Stimulated activated effector memory CD8-positive, alpha-beta T cell treated with anti-CD3 and anti-CD28 coated beads, Interleukin-12 subunit alpha, Interleukin-12 subunit beta, amount 100 ng/mL, for 72 hours (primary cell): ENCODE measurements at regions not wholly inside any gene's neighbourhood (a gene's known extent, or its start where the extent isn't known, plus 50 kb on each side); places are given as distances from the start of the nearest gene placed in this dataset.

Experiments used
- ATAC-seq: fragments of 150-1000 bp; cut with Tn5 transposase; 2 replicates; pipeline ENCODE4 v1.10.0; 2021
- DNase-seq, 2 donors: peaks; one replicate each; pipeline ENCODE4 v3.0.0; 2021 to 2022; ENCODE audit warnings: low spot score in 2 of 2
- H3K27ac Mint-ChIP-seq: one replicate; pipeline ENCODE4 v1.8.0; 2022; ENCODE audit warnings: mild to moderate bottlenecking, mixed read lengths
- H3K36me3 Mint-ChIP-seq: one replicate; pipeline ENCODE4 v1.8.0; 2022; ENCODE audit warnings: mild to moderate bottlenecking, mixed read lengths
- H3K4me1 Mint-ChIP-seq: one replicate; pipeline ENCODE4 v1.8.0; 2022; ENCODE audit warnings: mixed read lengths
- H3K4me3 Mint-ChIP-seq: one replicate; pipeline ENCODE4 v1.8.0; 2022; ENCODE audit warnings: mild to moderate bottlenecking, mixed read lengths
- H3K9me3 Mint-ChIP-seq: one replicate; pipeline ENCODE4 v1.8.0; 2022; ENCODE audit warnings: mixed read lengths

GRCh38 chr13:111939666-111940278 is 127.2 kb upstream of the SOX1 start:
- H3K4me3 Mint-ChIP-seq = no peak overlapping the region
- H3K27ac Mint-ChIP-seq = no peak overlapping the region
- DNase-seq (no peak), ATAC-seq (no peak)
- no peaks in the 10 kb centered on the region for H3K9me3 Mint-ChIP-seq
- no peaks in the 10 kb centered on the region for H3K36me3 Mint-ChIP-seq
- no peaks in the 10 kb centered on the region for H3K4me1 Mint-ChIP-seq

DNA sequence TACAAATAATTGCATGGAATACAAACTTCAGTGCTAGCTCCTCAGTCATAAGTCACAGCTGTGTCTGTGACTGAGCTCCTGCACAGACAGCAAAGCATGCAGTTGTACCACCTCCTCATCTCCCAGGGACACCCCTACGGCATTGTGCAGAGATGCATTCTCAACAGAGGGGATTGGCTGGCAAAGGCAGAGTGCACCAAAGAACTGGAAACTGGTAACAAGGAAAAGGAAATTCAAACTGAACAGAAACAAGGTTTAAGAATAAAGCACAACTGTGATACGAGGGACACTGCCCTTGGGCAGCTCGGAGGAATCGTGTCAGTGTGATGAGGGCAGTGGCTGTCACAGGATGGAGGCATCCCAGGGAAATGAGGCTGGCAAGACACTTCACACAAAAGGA is 126.1 kb upstream of the SOX1 start:
- ATAC-seq (no peak), DNase-seq (no peak)
- H3K4me1 Mint-ChIP-seq = no peaks in the 10 kb centered on the region
- no peaks in the 10 kb centered on the region for H3K36me3 Mint-ChIP-seq
- H3K9me3 Mint-ChIP-seq = no peaks in the 10 kb centered on the region
- no peak overlapping the region for H3K4me3 Mint-ChIP-seq
- no peak overlapping the region for H3K27ac Mint-ChIP-seq

DNA sequence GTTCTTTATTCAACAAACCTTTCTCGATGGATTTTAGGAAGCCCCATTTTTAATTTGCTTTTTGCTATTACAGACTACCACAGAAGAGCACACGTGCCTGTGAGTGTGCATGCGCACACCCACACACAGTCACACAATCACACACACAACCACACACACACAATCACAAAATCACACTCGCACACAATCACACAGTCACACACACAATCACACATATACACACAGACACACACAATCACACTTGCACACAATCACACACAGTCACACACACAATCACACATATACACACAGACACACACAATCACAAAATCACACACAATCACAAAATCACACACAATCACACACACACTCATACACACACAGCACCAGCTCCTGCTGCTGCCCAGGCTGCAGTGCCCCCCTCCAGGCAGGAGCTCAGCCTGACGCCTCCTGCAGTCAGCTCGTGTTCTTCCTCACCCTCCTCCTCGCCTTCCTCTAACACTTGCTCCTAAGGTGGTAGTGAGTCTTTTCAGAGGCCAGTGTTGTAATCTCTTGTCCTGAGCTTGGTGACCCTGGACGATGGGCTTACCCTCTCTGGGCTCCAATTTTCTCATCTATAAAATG is 125.0 kb upstream of the SOX1 start:
- no peaks in the 10 kb centered on the region for H3K4me1 Mint-ChIP-seq
- DNase-seq (no peak), ATAC-seq (no peak)
- H3K27ac Mint-ChIP-seq = no peak overlapping the region
- no peak overlapping the region for H3K4me3 Mint-ChIP-seq
- no peaks in the 10 kb centered on the region for H3K36me3 Mint-ChIP-seq
- no peaks in the 10 kb centered on the region for H3K9me3 Mint-ChIP-seq

DNA sequence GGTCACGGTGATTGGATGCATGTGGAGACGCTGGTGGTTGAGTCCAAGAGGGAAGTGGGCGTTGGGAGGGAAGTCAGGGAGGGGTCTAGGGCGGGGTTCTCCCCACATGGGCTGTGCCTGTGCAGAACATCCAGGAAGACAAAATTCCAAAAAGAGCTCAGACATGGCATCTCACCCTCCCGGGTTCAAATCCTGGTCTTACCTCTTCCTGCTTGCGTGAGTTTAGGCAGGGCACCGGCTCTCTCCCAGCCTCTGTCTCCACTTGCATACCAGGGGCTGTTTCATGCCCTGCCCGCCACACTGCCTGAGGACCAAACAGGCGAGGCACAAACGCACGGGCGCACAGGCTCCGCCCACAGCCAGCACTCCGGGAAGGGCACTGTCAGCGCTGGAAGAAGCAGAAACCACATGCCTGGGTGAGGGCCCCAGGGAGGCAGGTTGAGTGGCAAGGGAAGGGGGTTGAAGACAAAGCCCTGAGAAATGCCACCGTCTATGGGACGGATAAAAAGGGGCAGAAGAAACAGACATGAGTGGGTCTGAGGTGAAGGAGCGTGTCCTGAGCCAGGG is 123.6 kb upstream of the SOX1 start:
- Mint-ChIP-seq H3K27ac (no peak overlapping the region), H3K36me3 (no peaks in the 10 kb centered on the region), H3K4me3 (no peak overlapping the region), H3K4me1 (no peaks in the 10 kb centered on the region), H3K9me3 (no peaks in the 10 kb centered on the region)
- ATAC-seq (no peak), DNase-seq (no peak)

- Mint-ChIP-seq H3K27ac (no peak overlapping the region), H3K36me3 (no peaks in the 10 kb centered on the region), H3K9me3 (no peaks in the 10 kb centered on the region), H3K4me3 (no peak overlapping the region), H3K4me1 (no peaks in the 10 kb centered on the region)
- DNase-seq = no peak
- no peak for ATAC-seq
These were observed 122.8 kb upstream of the SOX1 start for GRCh38 chr13:111944171-111944583.

DNA sequence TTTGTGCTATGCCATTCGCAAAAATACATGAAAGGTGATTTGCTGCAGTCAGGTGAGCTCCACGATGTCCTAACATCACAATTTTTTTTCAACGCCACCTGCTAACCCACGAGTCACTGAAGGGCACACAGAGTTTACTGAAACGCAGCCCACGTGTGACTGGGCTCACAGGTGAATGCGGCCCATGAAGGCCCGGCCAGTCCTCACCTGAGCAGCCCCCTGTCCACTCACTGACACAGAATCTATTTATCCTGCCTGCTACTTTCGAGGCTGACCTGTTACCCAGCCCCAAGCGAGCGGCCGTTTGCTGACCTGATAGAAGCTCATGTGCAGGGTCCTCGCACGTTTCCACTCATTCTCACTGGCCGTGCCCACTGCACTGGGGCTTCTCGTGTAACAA is 121.9 kb upstream of the SOX1 start:
- H3K4me1 Mint-ChIP-seq = no peaks in the 10 kb centered on the region
- no peak overlapping the region for H3K27ac Mint-ChIP-seq
- no peaks in the 10 kb centered on the region for H3K36me3 Mint-ChIP-seq
- DNase-seq (no peak), ATAC-seq (no peak)
- no peaks in the 10 kb centered on the region for H3K9me3 Mint-ChIP-seq
- no peak overlapping the region for H3K4me3 Mint-ChIP-seq

DNA sequence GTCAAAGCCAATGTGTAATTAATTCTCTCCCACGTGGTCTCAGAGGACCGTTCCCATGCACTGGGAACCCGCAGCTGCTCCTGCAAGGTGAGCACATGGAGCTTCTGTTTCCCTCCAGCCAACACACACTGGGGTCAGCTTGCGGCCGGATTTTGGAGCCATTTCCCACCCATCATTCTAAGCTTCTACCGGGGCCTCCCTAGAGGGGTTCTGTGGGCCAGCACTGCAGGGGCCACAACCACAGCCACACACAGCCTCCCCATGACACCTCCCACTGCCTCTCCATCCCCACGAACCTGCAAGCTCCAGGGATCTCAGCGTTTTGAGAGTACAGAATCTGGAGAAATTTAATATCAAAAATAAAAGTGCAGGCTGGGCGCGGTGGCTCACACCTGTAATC is 120.7 kb upstream of the SOX1 start:
- H3K27ac Mint-ChIP-seq = no peak overlapping the region
- H3K4me3 Mint-ChIP-seq = no peak overlapping the region
- no peaks in the 10 kb centered on the region for H3K4me1 Mint-ChIP-seq
- ATAC-seq = no peak
- no peaks in the 10 kb centered on the region for H3K36me3 Mint-ChIP-seq
- no peak for DNase-seq
- H3K9me3 Mint-ChIP-seq = peaks cover 5% of the 10 kb centered on the region

DNA sequence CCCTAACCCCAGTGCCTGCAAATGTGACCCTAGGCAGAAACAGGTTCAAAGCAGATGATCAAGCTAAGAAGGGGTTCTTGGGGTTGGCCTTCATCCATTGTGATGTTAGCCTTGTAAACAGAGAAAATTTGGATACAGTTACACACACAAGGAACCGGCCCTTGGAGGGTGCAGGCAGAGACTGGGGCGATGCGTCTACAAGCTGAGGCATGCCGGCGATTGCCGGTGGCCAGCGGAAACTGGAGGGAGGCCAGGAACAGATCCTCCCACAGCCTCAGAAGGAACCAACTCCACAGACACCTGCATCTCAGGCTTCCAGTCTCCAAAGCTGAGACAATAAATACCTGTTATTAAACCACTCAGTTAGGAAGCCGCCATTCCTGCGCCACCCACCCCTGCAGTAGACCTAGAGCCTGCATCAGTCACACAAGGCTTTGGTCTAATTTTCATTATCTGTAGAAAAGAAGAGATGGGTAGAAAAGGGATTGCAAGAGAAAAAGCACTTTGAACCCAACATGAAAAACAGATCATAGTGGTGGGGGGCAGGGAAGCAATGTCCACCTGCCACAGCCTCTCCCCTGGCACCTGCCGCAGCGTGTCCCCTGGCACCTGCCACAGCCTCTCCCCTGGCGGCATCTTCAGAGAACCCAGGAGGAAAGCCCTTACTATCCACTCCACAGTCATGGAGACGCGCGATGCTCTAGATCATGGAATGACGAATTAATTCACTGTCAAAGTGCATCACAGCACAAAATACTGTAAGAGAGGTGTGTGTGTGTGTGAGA is 119.7 kb upstream of the SOX1 start:
- H3K36me3 Mint-ChIP-seq = no peaks in the 10 kb centered on the region
- ATAC-seq = no peak
- peaks cover 5% of the 10 kb centered on the region for H3K9me3 Mint-ChIP-seq
- H3K4me3 Mint-ChIP-seq = no peak overlapping the region
- no peak overlapping the region for H3K27ac Mint-ChIP-seq
- DNase-seq = no peak
- no peaks in the 10 kb centered on the region for H3K4me1 Mint-ChIP-seq

- no peak overlapping the region for H3K4me3 Mint-ChIP-seq
These were observed 119.1 kb upstream of the SOX1 start for GRCh38 chr13:111947876-111948275.

GRCh38 chr13:111948281-111948680 is 118.7 kb upstream of the SOX1 start:
- DNase-seq = no peak
- Mint-ChIP-seq H3K4me3 (no peak overlapping the region), H3K27ac (no peak overlapping the region), H3K36me3 (no peaks in the 10 kb centered on the region), H3K9me3 (peaks cover 5% of the 10 kb centered on the region), H3K4me1 (no peaks in the 10 kb centered on the region)
- ATAC-seq = no peak

More at GRCh38 chr13:111947876-111948275, 119.1 kb upstream of the SOX1 start:
- H3K4me1 Mint-ChIP-seq = no peaks in the 10 kb centered on the region
- H3K9me3 Mint-ChIP-seq = peaks cover 5% of the 10 kb centered on the region
- DNase-seq (no peak), ATAC-seq (no peak)
- H3K36me3 Mint-ChIP-seq = no peaks in the 10 kb centered on the region
- no peak overlapping the region for H3K27ac Mint-ChIP-seq

GRCh38 chr13:111948811-111949210 is 118.1 kb upstream of the SOX1 start:
- H3K9me3 Mint-ChIP-seq = peaks cover 5% of the 10 kb centered on the region

GRCh38 chr13:111949311-111949710 is 117.6 kb upstream of the SOX1 start:
- Mint-ChIP-seq H3K4me3 (no peak overlapping the region), H3K36me3 (no peaks in the 10 kb centered on the region), H3K27ac (no peak overlapping the region), H3K9me3 (peaks cover 5% of the 10 kb centered on the region), H3K4me1 (no peaks in the 10 kb centered on the region)
- DNase-seq = no peak
- ATAC-seq = no peak

More at GRCh38 chr13:111948811-111949210, 118.1 kb upstream of the SOX1 start:
- DNase-seq (no peak), ATAC-seq (no peak)
- Mint-ChIP-seq H3K27ac (no peak overlapping the region), H3K36me3 (no peaks in the 10 kb centered on the region), H3K4me1 (no peaks in the 10 kb centered on the region), H3K4me3 (no peak overlapping the region)

GRCh38 chr13:111950697-111951096 is 116.3 kb upstream of the SOX1 start:
- no peak for ATAC-seq
- Mint-ChIP-seq H3K4me3 (no peak overlapping the region), H3K4me1 (no peaks in the 10 kb centered on the region), H3K27ac (no peak overlapping the region), H3K36me3 (no peaks in the 10 kb centered on the region), H3K9me3 (peaks cover 5% of the 10 kb centered on the region)
- DNase-seq = no peak

DNA sequence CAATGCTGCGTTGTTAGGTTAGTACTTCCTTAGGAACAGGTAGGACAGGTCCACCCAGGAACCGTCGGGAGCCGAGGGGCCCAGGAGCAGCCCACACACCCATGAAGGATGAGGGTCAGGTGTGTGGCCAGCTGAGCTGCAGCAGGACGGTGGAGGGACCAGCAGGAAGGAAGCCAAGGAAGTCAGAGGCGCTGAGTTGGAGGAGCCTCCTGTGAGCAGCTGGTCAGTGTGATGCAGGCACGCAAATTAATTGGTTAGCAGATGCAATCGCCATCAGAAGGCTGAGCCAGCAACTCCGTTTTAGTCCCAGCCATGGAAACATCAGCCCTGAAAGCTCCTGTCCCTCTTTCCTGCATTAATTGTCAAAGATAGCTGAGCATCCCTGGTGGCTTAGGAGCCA is 114.9 kb upstream of the SOX1 start:
- Mint-ChIP-seq H3K9me3 (peaks cover 5% of the 10 kb centered on the region), H3K4me1 (no peaks in the 10 kb centered on the region), H3K36me3 (no peaks in the 10 kb centered on the region), H3K4me3 (no peak overlapping the region), H3K27ac (no peak overlapping the region)
- DNase-seq = no peak
- ATAC-seq = no peak

GRCh38 chr13:111952814-111953213 is 114.1 kb upstream of the SOX1 start:
- DNase-seq (no peak), ATAC-seq (no peak)
- H3K9me3 Mint-ChIP-seq = peaks cover 5% of the 10 kb centered on the region
- H3K27ac Mint-ChIP-seq = no peak overlapping the region
- H3K36me3 Mint-ChIP-seq = no peaks in the 10 kb centered on the region
- no peak overlapping the region for H3K4me3 Mint-ChIP-seq
- H3K4me1 Mint-ChIP-seq = no peaks in the 10 kb centered on the region
